ENCODE measurements at regions not wholly inside any gene's neighbourhood (a gene's known extent, or its start where the extent isn't known, plus 50 kb on each side); places are given as distances from the start of the nearest gene placed in this dataset.

DNA sequence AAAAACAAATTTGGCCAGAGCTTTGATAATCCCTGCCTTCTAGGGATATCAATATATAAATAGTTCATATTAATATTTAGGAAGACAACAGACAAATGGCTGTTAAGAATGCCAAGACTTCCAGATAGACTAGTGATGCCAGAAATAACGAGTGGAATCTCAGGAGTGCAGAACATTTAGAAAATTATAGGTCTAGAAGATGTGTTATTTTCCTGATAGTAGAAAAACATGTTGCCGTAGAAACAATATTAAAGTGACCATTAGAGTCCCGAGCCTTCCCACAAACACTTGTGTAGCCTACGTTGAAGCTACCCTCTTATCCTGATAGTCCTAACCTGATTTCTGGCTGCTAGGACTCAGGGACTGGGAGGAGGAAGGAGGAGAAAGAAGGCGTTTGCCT, 54.3 kb upstream of the ITGA6 start:
- DNase-seq (ENCODE audit: low spot score) = no peak
- H3K9me3 ChIP-seq (ENCODE audit: low read depth) = peaks cover 7% of the 10 kb centered on the region
- no peak overlapping the region for H2AFZ ChIP-seq
- no peaks in the 10 kb centered on the region for H3K36me3 ChIP-seq (replicated peaks; ENCODE audit: insufficient read depth, low read depth)
- H3K27me3 ChIP-seq = no peaks in the 10 kb centered on the region
- H3K4me2 ChIP-seq = no peak overlapping the region
- TF ChIP-seq EZH2 (IDR thresholded peaks at IDR 0.05; ENCODE audit: borderline replicate concordance) (no peak), EZH2phosphoT487 (IDR thresholded peaks at IDR 0.05; ENCODE audit: low read depth, severe bottlenecking, unreplicated experiment) (no peak)
- TF ChIP-seq, protein P1, sequence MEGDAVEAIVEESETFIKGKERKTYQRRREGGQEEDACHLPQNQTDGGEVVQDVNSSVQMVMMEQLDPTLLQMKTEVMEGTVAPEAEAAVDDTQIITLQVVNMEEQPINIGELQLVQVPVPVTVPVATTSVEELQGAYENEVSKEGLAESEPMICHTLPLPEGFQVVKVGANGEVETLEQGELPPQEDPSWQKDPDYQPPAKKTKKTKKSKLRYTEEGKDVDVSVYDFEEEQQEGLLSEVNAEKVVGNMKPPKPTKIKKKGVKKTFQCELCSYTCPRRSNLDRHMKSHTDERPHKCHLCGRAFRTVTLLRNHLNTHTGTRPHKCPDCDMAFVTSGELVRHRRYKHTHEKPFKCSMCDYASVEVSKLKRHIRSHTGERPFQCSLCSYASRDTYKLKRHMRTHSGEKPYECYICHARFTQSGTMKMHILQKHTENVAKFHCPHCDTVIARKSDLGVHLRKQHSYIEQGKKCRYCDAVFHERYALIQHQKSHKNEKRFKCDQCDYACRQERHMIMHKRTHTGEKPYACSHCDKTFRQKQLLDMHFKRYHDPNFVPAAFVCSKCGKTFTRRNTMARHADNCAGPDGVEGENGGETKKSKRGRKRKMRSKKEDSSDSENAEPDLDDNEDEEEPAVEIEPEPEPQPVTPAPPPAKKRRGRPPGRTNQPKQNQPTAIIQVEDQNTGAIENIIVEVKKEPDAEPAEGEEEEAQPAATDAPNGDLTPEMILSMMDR (IDR thresholded peaks at IDR 0.05; ENCODE audit: poor library complexity) = no peak
- no peak overlapping the region for H3K27ac ChIP-seq
- H4K20me1 ChIP-seq (ENCODE audit: insufficient read depth, poor library complexity, severe bottlenecking) = no peaks in the 10 kb centered on the region
- H3K4me1 ChIP-seq (ENCODE audit: insufficient read depth) = peaks cover 9% of the 10 kb centered on the region
- no peak overlapping the region for H3K4me3 ChIP-seq
- 76% methylated on average over 5 of the region's 5 CpGs for WGBS (ENCODE audit: low lambda C conversion rate, missing lambda C conversion rate)
- no peaks in the 10 kb centered on the region for H3K79me2 ChIP-seq
- H3K9me2 ChIP-seq (replicated peaks; ENCODE audit: insufficient read depth) = no peaks in the 10 kb centered on the region

DNA sequence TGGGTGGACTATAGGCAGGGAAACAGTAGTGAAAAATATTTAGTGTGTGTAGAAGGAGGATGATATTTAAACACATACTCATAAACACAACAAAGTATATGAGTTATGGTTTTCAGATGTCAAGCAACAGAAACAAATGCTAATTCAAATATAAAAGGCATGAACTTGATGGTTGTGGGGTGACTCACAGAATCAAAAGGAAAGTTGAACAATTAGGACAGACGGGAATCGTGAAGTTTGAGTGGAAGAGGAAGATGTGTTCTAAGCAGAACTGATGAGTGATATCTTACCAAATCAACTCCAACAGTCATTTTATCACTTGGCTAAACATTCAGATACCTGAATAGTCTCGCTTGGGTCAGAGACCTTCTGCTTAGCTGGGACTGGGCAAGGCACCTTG, 53.6 kb upstream of the ITGA6 start:
- TF ChIP-seq EZH2phosphoT487 (IDR thresholded peaks at IDR 0.05; ENCODE audit: low read depth, severe bottlenecking, unreplicated experiment) = no peak
- TF ChIP-seq, protein P1 (IDR thresholded peaks at IDR 0.05; ENCODE audit: poor library complexity) = no peak
- no peak for TF ChIP-seq EZH2 (IDR thresholded peaks at IDR 0.05; ENCODE audit: borderline replicate concordance)
- Histone ChIP-seq H3K36me3 (replicated peaks; ENCODE audit: insufficient read depth, low read depth) (no peaks in the 10 kb centered on the region), H3K79me2 (no peaks in the 10 kb centered on the region), H3K4me2 (no peak overlapping the region), H4K20me1 (ENCODE audit: insufficient read depth, poor library complexity, severe bottlenecking) (no peaks in the 10 kb centered on the region), H3K27me3 (no peaks in the 10 kb centered on the region), H3K9me3 (ENCODE audit: low read depth) (peaks cover 4% of the 10 kb centered on the region), H2AFZ (no peak overlapping the region), H3K4me1 (ENCODE audit: insufficient read depth) (peaks cover 9% of the 10 kb centered on the region), H3K9me2 (replicated peaks; ENCODE audit: insufficient read depth) (no peaks in the 10 kb centered on the region), H3K27ac (no peak overlapping the region), H3K4me3 (no peak overlapping the region)
- WGBS (ENCODE audit: low lambda C conversion rate, missing lambda C conversion rate) = 96% methylated on average over 3 of the region's 3 CpGs
- DNase-seq (ENCODE audit: low spot score) = no peak

DNA sequence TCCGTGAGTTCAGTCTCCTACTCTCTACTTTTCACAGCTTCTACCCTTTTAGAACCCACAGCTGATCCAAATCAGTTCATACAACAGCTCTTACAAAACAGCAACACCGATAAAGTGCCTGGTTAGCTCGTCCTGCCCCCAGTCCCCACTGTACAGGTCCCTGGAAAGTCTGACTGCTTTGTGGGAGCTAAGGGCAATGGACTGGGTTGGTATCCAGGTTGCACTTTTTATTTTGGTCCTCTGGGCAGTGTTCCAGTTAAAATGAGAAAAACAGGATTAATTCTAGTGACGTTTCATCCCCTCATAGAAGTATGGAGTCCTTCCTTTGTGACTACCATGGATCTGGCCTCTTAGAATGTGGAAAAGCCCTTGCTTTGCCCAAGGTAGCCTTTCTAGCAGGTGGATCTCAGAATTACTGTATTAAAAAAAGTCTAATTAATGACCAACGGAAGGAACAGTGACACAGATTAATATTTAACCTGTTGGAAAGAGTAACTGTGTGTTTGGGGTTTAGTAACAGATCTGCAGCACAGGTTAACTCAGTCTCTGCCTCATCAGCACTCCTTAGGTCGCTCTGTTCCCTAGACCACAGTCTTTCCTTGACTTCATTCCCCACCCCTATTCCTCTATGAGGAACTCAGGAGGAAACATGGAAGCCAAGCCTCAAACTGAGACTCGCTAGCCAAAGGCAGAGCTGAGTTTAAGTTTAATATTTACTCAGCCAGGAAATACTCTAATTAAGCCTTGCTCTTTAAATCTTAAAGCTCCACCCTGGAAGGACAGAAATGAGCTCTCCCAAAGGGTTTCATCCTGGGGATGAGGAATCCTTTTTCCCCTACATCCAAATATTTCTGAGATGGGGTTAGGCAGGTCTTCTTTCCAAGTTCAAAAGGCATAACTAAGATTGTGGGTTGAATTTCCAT, 52.8 kb upstream of the ITGA6 start:
- Histone ChIP-seq H3K4me3 (no peak overlapping the region), H3K4me2 (peak overlapping the region; percentile 51), H4K20me1 (ENCODE audit: insufficient read depth, poor library complexity, severe bottlenecking) (no peaks in the 10 kb centered on the region), H3K9me3 (ENCODE audit: low read depth) (no peaks in the 10 kb centered on the region), H2AFZ (peak overlapping the region; percentile 7), H3K36me3 (replicated peaks; ENCODE audit: insufficient read depth, low read depth) (no peaks in the 10 kb centered on the region), H3K9me2 (replicated peaks; ENCODE audit: insufficient read depth) (no peaks in the 10 kb centered on the region), H3K27ac (peak overlapping the region; percentile 52), H3K4me1 (ENCODE audit: insufficient read depth) (peaks cover 9% of the 10 kb centered on the region), H3K27me3 (no peaks in the 10 kb centered on the region), H3K79me2 (no peaks in the 10 kb centered on the region)
- no peak for TF ChIP-seq EZH2phosphoT487 (IDR thresholded peaks at IDR 0.05; ENCODE audit: low read depth, severe bottlenecking, unreplicated experiment)
- TF ChIP-seq, protein P1 (IDR thresholded peaks at IDR 0.05; ENCODE audit: poor library complexity) = no peak
- TF ChIP-seq EZH2 (IDR thresholded peaks at IDR 0.05; ENCODE audit: borderline replicate concordance) = no peak
- DNase-seq (ENCODE audit: low spot score) = no peak
- 79% methylated on average over 7 of the region's 7 CpGs for WGBS (ENCODE audit: low lambda C conversion rate, missing lambda C conversion rate)
